ENCODE measurements at regions not wholly inside any gene's neighbourhood (a gene's known extent, or its start where the extent isn't known, plus 50 kb on each side); places are given as distances from the start of the nearest gene placed in this dataset.
A peak's percentile ranks its signal among the peaks of the same experiment; 100 is the strongest.
"Not testable (repeated sequence)": the region's sequence is repeated elsewhere in the genome, so short reads cannot be mapped to it uniquely, and the experiment has no call there.

- no peak overlapping the region for H3K27ac ChIP-seq
- TF ChIP-seq CTCF (IDR thresholded peaks at IDR 0.05) = peak; percentile 16; the same call in 1 of the 2 replicates
- no peak for TF ChIP-seq ZFX (IDR thresholded peaks at IDR 0.05; ENCODE audit: borderline replicate concordance)
These were observed 203.4 kb downstream of the SYK start for GRCh38 chr9:91004992-91005391.

- no peak overlapping the region for H3K27ac ChIP-seq
- TF ChIP-seq CTCF (IDR thresholded peaks at IDR 0.05) (no peak), ZFX (IDR thresholded peaks at IDR 0.05; ENCODE audit: borderline replicate concordance) (no peak)
These were observed 204.4 kb downstream of the SYK start for GRCh38 chr9:91006046-91006445.

GRCh38 chr9:91008568-91008967 lies 206.9 kb downstream of the SYK start:
- TF ChIP-seq ZFX (IDR thresholded peaks at IDR 0.05; ENCODE audit: borderline replicate concordance) (no peak), CTCF (IDR thresholded peaks at IDR 0.05) (no peak)
- no peak overlapping the region for H3K27ac ChIP-seq

GRCh38 chr9:91011891-91012290 lies 210.3 kb downstream of the SYK start:
- TF ChIP-seq ZFX (IDR thresholded peaks at IDR 0.05; ENCODE audit: borderline replicate concordance) (no peak), CTCF (IDR thresholded peaks at IDR 0.05) (no peak)

GRCh38 chr9:91012933-91013841 lies 211.6 kb downstream of the SYK start:
- H3K27ac ChIP-seq = no peak overlapping the region
- no peak for TF ChIP-seq ZFX (IDR thresholded peaks at IDR 0.05; ENCODE audit: borderline replicate concordance)
- TF ChIP-seq CTCF (IDR thresholded peaks at IDR 0.05) = no peak

More at GRCh38 chr9:91011891-91012290, 210.3 kb downstream of the SYK start:
- H3K27ac ChIP-seq = no peak overlapping the region

GRCh38 chr9:91017245-91017644 lies 215.6 kb downstream of the SYK start:
- TF ChIP-seq ZFX (IDR thresholded peaks at IDR 0.05; ENCODE audit: borderline replicate concordance) (no peak), CTCF (IDR thresholded peaks at IDR 0.05) (no peak)
- H3K27ac ChIP-seq = no peak overlapping the region

GRCh38 chr9:91019871-91020270 lies 218.3 kb downstream of the SYK start:
- H3K27ac ChIP-seq = not testable (repeated sequence)

GRCh38 chr9:91021656-91022055 lies 220.0 kb downstream of the SYK start:
- not testable (repeated sequence) for H3K27ac ChIP-seq

Measured in 22Rv1 (cell line).